ENCODE measurements at regions not wholly inside any gene's neighbourhood (a gene's known extent, or its start where the extent isn't known, plus 50 kb on each side); places are given as distances from the start of the nearest gene placed in this dataset.

- Histone ChIP-seq H3K27ac (no peak overlapping the region), H3K4me3 (no peak overlapping the region), H3K27me3 (ENCODE audit: low read depth) (peaks cover 3% of the 10 kb centered on the region), H3K4me1 (no peaks in the 10 kb centered on the region), H3K9me3 (no peaks in the 10 kb centered on the region), H3K36me3 (no peaks in the 10 kb centered on the region)
- DNase-seq (no peak), ATAC-seq (no peak)
- TF ChIP-seq CTCF (IDR thresholded peaks at IDR 0.05), result no peak
- intact Hi-C loops (cut with DNase I), result no loop called here
Observed at GRCh38 chr20:24337551-24337950, 131.9 kb upstream of the SYNDIG1 start.

- Histone ChIP-seq H3K27me3 (ENCODE audit: low read depth) (peaks cover 3% of the 10 kb centered on the region), H3K27ac (no peak overlapping the region), H3K36me3 (no peaks in the 10 kb centered on the region), H3K9me3 (no peaks in the 10 kb centered on the region), H3K4me1 (no peaks in the 10 kb centered on the region), H3K4me3 (no peak overlapping the region)
- ATAC-seq (no peak), DNase-seq (no peak)
- intact Hi-C loops (cut with DNase I), result no loop called here
- no peak for TF ChIP-seq CTCF (IDR thresholded peaks at IDR 0.05)
Observed at GRCh38 chr20:24337069-24337468, 132.4 kb upstream of the SYNDIG1 start.

DNA sequence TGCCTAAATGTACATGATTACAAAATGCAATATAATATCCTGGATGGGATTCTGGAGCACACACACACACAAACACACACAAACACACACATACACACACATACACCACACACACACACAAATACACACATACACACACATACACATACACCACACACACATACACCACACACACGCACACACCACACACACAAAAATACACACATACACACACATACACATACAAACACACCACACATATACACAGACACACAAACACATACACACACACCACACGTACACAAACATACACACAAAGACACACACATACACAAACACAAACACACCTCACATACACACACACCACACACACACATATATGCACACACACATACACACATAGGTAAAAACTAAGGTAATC, 134.6 kb upstream of the SYNDIG1 start:
- H3K27me3 ChIP-seq (ENCODE audit: low read depth), result no peaks in the 10 kb centered on the region
- H3K4me1 ChIP-seq, result no peaks in the 10 kb centered on the region
- H3K9me3 ChIP-seq, result no peaks in the 10 kb centered on the region
- no peak overlapping the region for H3K4me3 ChIP-seq
- no peak for ATAC-seq
- TF ChIP-seq CTCF (IDR thresholded peaks at IDR 0.05), result no peak
- DNase-seq, result no peak
- intact Hi-C loops (cut with DNase I), result no loop called here
- no peaks in the 10 kb centered on the region for H3K36me3 ChIP-seq
- H3K27ac ChIP-seq, result no peak overlapping the region

DNA sequence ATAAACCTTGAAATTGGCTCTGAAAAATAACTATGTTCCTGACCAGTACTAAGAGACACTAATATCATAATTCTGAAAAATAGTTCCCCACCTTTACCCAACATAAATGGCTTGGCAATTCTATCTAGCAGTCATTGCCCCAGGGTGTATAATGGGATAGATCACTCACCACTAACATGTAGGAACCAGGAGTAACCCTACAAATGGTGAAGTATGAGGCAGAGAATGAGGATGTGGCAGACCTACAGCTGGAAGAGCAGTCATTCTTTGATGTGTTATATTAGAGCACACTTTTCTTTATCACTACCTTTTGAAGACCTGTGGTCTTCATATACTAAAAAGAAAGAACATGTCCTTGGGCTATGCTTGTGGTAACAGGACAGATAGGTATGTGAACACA, 136.5 kb upstream of the SYNDIG1 start:
- H3K36me3 ChIP-seq, result no peaks in the 10 kb centered on the region
- H3K4me1 ChIP-seq, result no peaks in the 10 kb centered on the region
- TF ChIP-seq CTCF (IDR thresholded peaks at IDR 0.05), result no peak
- no peak overlapping the region for H3K4me3 ChIP-seq
- H3K27me3 ChIP-seq (ENCODE audit: low read depth), result no peaks in the 10 kb centered on the region
- no peak for ATAC-seq
- intact Hi-C loops (cut with DNase I), result no loop called here
- DNase-seq, result no peak
- H3K27ac ChIP-seq, result no peak overlapping the region
- H3K9me3 ChIP-seq, result no peaks in the 10 kb centered on the region

- TF ChIP-seq CTCF (IDR thresholded peaks at IDR 0.05), result no peak
- no peak for ATAC-seq
Observed at GRCh38 chr20:24331939-24332338, 137.5 kb upstream of the SYNDIG1 start.

DNA sequence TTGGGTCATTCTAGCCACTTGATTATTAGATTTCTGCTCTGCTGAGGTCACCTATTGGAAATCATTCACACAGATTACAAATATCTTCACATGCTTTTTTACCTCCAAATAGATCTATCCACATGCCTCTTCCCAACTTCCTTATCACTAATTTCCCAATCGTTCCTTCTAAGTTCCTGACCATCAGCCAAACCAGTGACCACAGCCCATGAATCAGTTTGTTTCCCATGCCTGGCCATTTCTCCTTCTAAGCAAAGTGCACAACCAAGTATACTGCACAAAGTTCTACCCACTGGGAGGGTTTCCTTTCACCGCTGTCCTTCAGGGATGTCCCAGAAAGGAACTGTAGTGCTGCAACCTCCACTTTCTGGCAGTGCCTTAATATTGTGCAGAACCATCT, 140.5 kb upstream of the SYNDIG1 start:
- Histone ChIP-seq H3K27ac (no peak overlapping the region), H3K9me3 (no peaks in the 10 kb centered on the region), H3K4me1 (no peaks in the 10 kb centered on the region), H3K27me3 (ENCODE audit: low read depth) (no peaks in the 10 kb centered on the region), H3K4me3 (no peak overlapping the region), H3K36me3 (no peaks in the 10 kb centered on the region)
- no peak for ATAC-seq
- intact Hi-C loops (cut with DNase I), result no loop called here
- no peak for TF ChIP-seq CTCF (IDR thresholded peaks at IDR 0.05)
- DNase-seq, result no peak

More at GRCh38 chr20:24331939-24332338, 137.5 kb upstream of the SYNDIG1 start:
- no peaks in the 10 kb centered on the region for H3K36me3 ChIP-seq
- no peaks in the 10 kb centered on the region for H3K27me3 ChIP-seq (ENCODE audit: low read depth)
- H3K4me1 ChIP-seq, result no peaks in the 10 kb centered on the region
- no peaks in the 10 kb centered on the region for H3K9me3 ChIP-seq
- H3K27ac ChIP-seq, result no peak overlapping the region
- no peak for DNase-seq
- intact Hi-C loops (cut with DNase I), result no loop called here
- no peak overlapping the region for H3K4me3 ChIP-seq
